NOMO-1 treated with DMSO at 0.1 percent for 48 hours (cell line): ENCODE measurements at regions not wholly inside any gene's neighbourhood (a gene's known extent, or its start where the extent isn't known, plus 50 kb on each side); places are given as distances from the start of the nearest gene placed in this dataset.
"Not testable (repeated sequence)": the region's sequence is repeated elsewhere in the genome, so short reads cannot be mapped to it uniquely, and the experiment has no call there.

Experiments
- DNase-seq: peaks from one replicate; lab custom pipeline; 2025; ENCODE audit not compliant: unreplicated experiment; lab: John Stamatoyannopoulos, UW

DNA sequence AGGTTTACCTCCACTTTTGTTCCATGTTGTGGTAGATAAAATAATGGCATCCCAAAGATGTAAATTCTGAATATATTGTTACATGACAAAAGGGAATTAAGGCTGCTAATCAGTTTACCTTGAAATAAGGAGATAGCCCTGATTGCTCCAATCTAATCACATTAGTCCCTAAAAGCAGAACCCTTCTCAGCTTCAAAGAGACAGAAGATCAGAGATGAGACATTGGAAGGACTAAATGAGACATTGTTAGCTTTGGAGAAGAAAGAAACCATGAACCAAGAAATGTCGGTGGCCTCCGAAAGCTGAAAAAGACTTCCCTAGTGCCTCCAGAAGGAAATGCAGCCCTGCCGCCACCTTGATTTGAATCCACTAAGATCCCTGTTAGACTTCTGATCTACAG lies 82.8 kb upstream of the PARP8 start:
- no peak for DNase-seq

DNA sequence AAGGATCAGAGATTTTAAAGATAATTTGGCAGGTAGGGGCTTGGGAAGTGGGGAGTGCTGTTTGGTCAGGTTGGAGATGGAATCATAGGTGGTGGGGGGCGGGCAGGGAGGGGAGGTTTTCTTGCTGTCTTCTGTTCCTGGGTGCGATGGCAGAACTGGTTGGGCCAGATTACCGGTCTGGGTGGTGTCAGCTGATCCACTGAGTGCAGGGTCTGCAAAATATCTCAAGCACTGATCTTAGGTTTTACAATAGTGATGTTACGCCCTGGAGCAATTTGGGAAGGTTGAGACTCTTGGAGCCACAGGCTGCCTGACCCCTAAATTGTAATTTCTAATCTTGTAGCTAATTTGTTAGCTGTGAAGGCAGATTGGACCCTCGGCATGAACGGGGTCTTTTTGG lies 78.0 kb upstream of the PARP8 start:
- DNase-seq, result not testable (repeated sequence)

DNA sequence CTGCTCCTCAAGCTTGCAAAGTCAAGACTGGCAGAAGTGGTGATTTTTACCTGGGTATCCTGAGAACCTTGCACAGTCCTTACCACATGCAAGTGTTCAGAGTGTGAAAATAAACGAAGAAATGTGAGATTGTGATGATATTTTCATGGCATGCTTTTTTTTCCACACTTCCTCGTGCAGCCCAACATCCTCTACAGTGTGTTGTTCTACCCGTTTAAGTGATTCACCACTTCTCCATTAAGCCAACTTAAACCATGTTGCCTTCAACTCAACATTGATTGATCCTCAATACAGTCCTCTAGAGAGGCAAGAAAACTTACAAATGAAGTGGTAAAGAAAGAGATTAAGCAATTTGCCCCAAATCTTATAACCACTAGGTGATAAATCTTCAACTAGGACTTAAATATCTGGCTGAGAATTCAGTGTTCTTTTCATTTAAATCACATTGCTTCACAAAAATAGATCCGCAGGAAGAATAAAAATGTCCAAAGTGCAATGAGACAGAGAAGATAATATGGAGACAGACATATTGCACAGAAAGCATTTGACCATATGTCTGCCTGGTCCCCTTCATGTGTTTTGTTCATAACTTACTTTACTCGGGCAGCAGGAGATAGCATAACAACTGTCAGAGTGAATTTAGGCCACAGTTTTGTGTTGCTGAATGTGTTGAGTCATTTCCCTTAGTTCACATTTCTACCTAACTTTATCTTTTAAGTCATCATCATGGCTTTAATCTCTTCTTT lies 75.8 kb upstream of the PARP8 start:
- DNase-seq, result peak; percentile 36

DNA sequence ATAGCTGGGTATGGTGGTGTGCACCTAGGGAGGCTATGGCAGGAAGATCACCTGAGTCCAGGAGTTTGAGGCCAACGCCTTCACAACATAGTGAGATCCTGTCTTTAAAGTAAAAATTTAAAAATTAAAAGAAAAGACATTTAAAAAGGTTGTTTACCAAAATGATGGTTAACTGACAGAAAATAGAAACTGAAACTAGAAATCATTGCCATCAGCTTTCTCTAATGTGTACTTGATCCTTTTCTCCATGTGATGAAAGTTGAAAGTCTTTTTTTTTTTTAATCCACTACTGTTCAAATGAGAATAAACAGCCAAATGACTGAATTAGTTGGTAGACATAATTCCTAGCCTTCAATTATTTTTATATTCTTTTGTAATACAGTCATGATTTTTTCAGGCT lies 75.1 kb upstream of the PARP8 start:
- DNase-seq, result not testable (repeated sequence)

DNA sequence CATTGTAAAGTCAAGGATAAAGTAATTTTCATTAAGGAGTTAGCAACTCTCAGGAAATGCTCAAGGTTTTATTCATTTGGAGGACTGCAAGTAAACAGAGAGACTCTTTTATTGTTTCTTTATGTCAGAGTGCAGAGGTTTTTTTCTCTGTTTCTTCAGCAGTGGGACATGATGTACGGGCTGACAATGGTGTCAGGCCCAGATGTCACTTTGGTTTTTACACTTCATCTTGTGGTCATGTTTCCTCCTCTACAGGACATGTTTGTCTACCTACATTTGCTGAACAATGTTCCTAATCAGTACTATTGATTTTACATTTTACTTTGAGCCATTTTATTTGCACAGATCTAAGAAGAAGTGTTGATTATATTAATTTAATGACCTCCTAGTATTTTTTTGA lies 72.8 kb upstream of the PARP8 start:
- no peak for DNase-seq

DNA sequence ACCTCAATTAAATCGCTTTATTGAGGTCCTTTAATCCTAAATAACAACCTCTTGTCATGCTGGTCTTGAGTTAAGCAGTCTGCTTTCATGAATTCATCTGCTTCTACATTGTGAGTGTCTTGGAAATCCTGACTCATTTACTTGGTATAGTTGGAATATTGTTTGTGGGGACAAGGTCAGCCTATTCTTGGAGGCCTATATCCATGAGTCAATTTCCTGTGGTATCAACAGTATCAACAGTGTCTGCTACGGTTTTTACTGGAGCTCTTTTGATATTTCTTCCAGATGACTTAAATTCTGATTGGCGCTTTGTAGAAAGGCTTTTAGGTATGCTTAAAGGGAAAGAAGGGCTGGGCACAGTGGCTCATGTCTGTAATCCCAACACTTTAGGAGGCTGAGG lies 71.2 kb upstream of the PARP8 start:
- peak; percentile 27 for DNase-seq

DNA sequence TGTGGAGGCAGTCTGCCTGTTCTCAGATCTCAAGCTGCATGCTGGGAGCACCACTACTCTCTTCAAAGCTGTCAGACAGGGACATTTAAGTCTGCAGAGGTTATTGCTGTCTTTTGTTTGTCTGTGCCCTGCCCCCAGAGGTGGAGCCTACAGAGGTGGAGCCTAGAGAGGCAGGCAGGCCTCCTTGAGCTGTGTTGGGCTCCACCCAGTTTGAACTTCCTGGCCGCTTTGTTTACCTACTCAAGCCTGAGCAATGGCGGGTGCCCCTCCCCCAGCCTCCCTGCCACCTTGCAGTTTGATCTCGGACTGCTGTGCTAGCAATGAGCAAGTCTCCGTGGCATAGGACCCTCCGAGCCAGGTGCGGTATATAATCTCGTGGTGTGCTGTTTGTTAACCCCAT lies 64.9 kb upstream of the PARP8 start:
- DNase-seq, result not testable (repeated sequence)

DNA sequence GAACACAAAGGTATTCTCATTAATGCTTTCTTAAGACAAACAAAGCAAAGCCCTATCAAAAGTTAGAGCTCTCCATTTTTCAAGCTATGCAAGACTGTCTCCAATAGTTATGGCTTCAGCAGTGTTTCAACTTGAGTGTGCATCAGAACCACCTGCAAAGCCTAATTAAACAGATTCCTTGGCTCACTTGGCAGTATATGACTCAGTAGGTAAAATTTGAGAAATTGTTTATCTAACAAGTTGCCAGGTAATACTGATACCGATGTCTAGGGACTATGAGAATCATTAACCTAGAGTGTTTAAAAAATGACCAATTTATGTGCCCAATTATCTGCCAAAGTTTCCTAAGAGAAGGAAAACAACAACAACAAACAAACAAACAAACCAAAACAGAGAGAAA lies 60.3 kb upstream of the PARP8 start:
- DNase-seq, result no peak

DNA sequence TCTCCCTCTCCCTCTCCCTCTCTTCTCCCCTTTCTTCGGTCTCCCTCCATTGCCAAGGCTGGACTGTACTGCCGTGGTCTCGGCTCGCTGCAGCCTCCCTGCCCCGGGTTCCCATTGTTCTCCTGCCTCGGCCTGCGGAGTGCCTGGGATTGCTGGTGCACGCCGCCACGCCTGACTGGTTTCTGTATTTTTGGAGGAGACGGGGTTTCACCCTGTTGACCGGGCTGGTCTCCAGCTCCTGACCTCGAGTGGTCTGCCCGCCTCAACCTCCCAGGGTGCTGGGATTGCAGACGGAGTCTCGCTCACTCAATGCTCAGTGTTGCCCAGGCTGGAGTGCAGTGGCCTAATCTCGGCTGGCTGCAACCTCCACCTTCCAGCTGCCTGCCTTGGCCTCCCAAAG lies 59.0 kb upstream of the PARP8 start:
- not testable (repeated sequence) for DNase-seq

DNA sequence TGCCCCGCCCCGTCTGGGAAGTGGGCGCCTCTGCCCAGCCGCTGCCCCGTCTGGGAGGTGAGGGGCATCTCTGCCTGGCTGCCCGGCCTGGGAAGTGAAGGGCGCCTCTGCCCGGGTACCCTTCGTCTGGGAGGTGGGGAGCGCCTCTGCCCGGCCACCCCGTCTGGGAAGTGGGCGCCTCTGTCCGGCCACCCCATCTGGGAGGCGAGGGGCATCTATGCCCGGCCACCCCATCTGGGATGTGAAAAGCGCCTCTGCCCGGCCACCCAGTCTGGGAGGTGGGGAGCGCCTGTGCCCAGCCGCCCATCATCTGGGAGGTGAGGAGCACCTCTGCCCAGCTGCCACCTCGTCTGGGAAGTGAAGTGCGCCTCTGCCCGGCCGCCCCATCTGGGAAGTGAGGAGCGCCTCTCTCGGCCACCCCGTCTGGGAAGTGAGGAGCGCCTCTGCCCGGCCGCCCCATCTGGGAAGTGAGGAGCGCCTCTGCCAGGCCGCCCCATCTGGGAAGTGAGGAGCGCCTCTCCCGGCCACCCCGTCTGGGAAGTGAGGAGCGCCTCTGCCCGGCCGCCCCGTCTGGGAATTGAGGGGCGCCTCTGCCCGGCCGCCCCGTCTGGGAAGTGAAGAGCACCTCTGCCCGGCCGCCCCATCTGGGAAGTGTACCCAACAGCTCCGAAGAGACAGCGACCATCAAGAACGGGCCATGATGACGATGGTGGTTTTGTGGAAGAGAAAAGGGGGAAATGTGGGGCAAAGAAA lies 58.3 kb upstream of the PARP8 start:
- not testable (repeated sequence) for DNase-seq

DNA sequence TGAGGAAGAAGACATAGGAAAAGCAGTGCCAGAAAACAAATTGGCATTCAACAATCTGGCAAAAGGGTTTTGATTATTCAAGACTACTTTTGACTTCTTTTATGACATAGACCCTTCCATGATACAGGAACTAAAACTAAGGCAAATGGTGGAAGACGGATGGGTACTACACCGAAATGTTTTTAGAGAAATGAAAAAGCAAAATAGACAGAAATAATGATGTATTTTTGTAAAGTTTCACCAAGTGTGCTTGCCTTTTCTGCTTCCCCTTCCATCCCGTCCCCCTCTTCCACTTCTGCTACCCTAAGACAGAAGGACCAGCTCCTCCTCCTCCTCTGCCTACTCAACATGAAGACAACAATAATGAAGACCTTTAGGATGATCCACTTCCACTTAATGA lies 53.4 kb upstream of the PARP8 start:
- DNase-seq, result peak; percentile 49
